SK-N-SH treated with all-trans-retinoic acid at 6 μM for 48 hours (cell line): ENCODE measurements at regions not wholly inside any gene's neighbourhood (a gene's known extent, or its start where the extent isn't known, plus 50 kb on each side); places are given as distances from the start of the nearest gene placed in this dataset.

ENCODE experiments used
- ARNTL ChIP-seq: fragments of 450-650 bp; formaldehyde crosslinking; IDR thresholded peaks from 2 replicates; pipeline ENCODE4 v1.5.0; 2020; ENCODE audit warnings: low read depth, mild to moderate bottlenecking, moderate library complexity, borderline replicate concordance
- GLIS3 ChIP-seq: fragments of 250-450 bp; sonication (Bioruptor Pico); IDR thresholded peaks from 2 replicates; pipeline ENCODE4 v1.5.0; 2020; ENCODE audit warnings: mild to moderate bottlenecking, moderate library complexity
- RARB ChIP-seq: fragments of 250-450 bp; sonication (Bioruptor Pico); IDR thresholded peaks from 2 replicates; pipeline ENCODE4 v1.8.0; 2021; ENCODE audit warnings: mild to moderate bottlenecking, moderate library complexity
- SNAI2 ChIP-seq: fragments of 250-450 bp; sonication (Bioruptor Pico); IDR thresholded peaks from 2 replicates; pipeline ENCODE4 v1.5.0; 2020; ENCODE audit warnings: mild to moderate bottlenecking, moderate library complexity
- TCF4 ChIP-seq: fragments of 250-450 bp; sonication (Bioruptor Pico); IDR thresholded peaks from 2 replicates; pipeline ENCODE4 v1.8.0; 2021; ENCODE audit warnings: mild to moderate bottlenecking, moderate library complexity, borderline replicate concordance
- ZC3H10 ChIP-seq: fragments of 250-450 bp; sonication (Bioruptor Pico); IDR thresholded peaks from 2 replicates; pipeline ENCODE4 v1.5.1; 2021; ENCODE audit warnings: mild to moderate bottlenecking, moderate library complexity
- ZFP3 ChIP-seq: fragments of 250-450 bp; sonication (Bioruptor Pico); IDR thresholded peaks from 2 replicates; pipeline ENCODE4 v1.5.0; 2020; ENCODE audit warnings: mild to moderate bottlenecking, moderate library complexity
- ZFP30 ChIP-seq: fragments of 450-650 bp; formaldehyde crosslinking; IDR thresholded peaks from 2 replicates; pipeline ENCODE4 v1.5.0; 2022; ENCODE audit warnings: mild to moderate bottlenecking, moderate library complexity
- ZNF565 ChIP-seq: fragments of 450-650 bp; formaldehyde crosslinking; conservative IDR thresholded peaks from 2 replicates; pipeline ENCODE4 v1.5.0; 2020; ENCODE audit warnings: low read depth, mild to moderate bottlenecking, moderate library complexity
- ZNF70 ChIP-seq: fragments of 450-650 bp; formaldehyde crosslinking; IDR thresholded peaks from 2 replicates; pipeline ENCODE4 v1.5.0; 2020; ENCODE audit warnings: mild to moderate bottlenecking, moderate library complexity
- ZNF8 ChIP-seq: fragments of 450-650 bp; formaldehyde crosslinking; IDR thresholded peaks from 2 replicates; pipeline ENCODE4 v1.5.0; 2020; ENCODE audit warnings: mild to moderate bottlenecking, moderate library complexity
- TF ChIP-seq, protein P1 (sequence below): fragments of 250-450 bp; sonication (Bioruptor Pico); IDR thresholded peaks from 2 replicates; pipeline ENCODE4 v1.8.0; 2020; ENCODE audit warnings: mild to moderate bottlenecking, moderate library complexity, borderline replicate concordance
- TF ChIP-seq, protein P2 (sequence below): fragments of 250-450 bp; sonication (Bioruptor Pico); IDR thresholded peaks from 2 replicates; pipeline ENCODE4 v1.5.0; 2020; ENCODE audit warnings: mild to moderate bottlenecking, moderate library complexity

DNA sequence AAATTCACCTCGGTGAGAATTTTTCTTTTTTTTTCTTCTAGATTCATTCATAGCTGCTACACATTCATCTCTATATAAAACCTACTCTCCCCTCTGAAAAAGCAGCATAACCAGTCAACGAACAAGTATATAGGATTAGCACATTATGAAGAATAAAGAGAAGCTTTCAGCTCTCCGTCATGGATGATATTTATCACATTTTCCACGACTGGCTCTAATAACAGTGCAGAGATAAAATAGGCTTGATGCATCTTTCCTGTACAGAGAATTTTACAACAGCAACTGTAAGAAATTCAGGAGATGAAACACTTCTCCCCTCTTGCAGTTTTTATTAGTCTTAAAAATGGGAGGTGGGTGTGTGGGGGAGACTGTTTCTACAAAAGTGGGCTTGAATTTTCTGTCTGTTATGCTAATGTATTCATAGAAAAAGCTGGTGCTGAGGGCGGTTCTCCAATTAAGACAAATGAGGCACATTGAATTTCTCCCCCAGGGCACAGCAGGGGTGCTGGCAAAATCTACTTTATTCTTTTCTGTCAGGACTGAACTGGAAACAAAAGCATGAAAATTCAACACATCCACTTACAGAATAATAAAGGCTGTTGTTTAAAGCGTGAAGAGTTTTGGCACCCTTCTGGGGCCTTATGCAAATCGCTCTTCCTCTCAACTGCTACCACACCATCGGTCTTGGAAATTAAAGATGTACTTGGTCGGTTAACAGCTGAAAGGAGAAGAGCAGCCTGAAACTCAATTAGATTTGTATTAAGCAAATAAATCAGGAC is 233.9 kb upstream of the ZNF608 start:
- TF ChIP-seq ZC3H10: no peak
- no peak for TF ChIP-seq SNAI2 (CRISPR knock-in tag)
- TF ChIP-seq ZNF8: no peak
- no peak for TF ChIP-seq ZNF565
- TF ChIP-seq ZFP30 (CRISPR knock-in tag): no peak
- no peak for TF ChIP-seq ARNTL
- TF ChIP-seq, protein P1, sequence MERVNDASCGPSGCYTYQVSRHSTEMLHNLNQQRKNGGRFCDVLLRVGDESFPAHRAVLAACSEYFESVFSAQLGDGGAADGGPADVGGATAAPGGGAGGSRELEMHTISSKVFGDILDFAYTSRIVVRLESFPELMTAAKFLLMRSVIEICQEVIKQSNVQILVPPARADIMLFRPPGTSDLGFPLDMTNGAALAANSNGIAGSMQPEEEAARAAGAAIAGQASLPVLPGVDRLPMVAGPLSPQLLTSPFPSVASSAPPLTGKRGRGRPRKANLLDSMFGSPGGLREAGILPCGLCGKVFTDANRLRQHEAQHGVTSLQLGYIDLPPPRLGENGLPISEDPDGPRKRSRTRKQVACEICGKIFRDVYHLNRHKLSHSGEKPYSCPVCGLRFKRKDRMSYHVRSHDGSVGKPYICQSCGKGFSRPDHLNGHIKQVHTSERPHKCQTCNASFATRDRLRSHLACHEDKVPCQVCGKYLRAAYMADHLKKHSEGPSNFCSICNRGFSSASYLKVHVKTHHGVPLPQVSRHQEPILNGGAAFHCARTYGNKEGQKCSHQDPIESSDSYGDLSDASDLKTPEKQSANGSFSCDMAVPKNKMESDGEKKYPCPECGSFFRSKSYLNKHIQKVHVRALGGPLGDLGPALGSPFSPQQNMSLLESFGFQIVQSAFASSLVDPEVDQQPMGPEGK (CRISPR knock-in tag): no peak
- no peak for TF ChIP-seq ZNF70
- TF ChIP-seq RARB: no peak
- TF ChIP-seq, protein P2, sequence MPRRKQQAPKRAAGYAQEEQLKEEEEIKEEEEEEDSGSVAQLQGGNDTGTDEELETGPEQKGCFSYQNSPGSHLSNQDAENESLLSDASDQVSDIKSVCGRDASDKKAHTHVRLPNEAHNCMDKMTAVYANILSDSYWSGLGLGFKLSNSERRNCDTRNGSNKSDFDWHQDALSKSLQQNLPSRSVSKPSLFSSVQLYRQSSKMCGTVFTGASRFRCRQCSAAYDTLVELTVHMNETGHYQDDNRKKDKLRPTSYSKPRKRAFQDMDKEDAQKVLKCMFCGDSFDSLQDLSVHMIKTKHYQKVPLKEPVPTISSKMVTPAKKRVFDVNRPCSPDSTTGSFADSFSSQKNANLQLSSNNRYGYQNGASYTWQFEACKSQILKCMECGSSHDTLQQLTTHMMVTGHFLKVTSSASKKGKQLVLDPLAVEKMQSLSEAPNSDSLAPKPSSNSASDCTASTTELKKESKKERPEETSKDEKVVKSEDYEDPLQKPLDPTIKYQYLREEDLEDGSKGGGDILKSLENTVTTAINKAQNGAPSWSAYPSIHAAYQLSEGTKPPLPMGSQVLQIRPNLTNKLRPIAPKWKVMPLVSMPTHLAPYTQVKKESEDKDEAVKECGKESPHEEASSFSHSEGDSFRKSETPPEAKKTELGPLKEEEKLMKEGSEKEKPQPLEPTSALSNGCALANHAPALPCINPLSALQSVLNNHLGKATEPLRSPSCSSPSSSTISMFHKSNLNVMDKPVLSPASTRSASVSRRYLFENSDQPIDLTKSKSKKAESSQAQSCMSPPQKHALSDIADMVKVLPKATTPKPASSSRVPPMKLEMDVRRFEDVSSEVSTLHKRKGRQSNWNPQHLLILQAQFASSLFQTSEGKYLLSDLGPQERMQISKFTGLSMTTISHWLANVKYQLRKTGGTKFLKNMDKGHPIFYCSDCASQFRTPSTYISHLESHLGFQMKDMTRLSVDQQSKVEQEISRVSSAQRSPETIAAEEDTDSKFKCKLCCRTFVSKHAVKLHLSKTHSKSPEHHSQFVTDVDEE (CRISPR knock-in tag): no peak
- TF ChIP-seq GLIS3 (CRISPR knock-in tag): no peak
- TF ChIP-seq ZFP3: no peak
- TF ChIP-seq TCF4 (CRISPR knock-in tag): no peak
